Mesothelial cell of epicardium (in vitro differentiated cells): ENCODE measurements at regions not wholly inside any gene's neighbourhood (a gene's known extent, or its start where the extent isn't known, plus 50 kb on each side); places are given as distances from the start of the nearest gene placed in this dataset.

Experiments
- DNase-seq, 2 experiments: peaks; one replicate each; pipeline ENCODE4 v3.0.0; 2021; ENCODE audit warnings: low spot score in 2 of 2; ENCODE audit not compliant: unreplicated experiment in 2 of 2
- H3K27ac Mint-ChIP-seq: 2 replicates; pipeline ENCODE4 v1.8.0; 2021; ENCODE audit warnings: mixed read lengths
- H3K27me3 Mint-ChIP-seq: 2 replicates; pipeline ENCODE4 v1.8.0; 2021; ENCODE audit warnings: low read depth, mixed read lengths
- H3K36me3 Mint-ChIP-seq: 2 replicates; pipeline ENCODE4 v1.8.0; 2021; ENCODE audit warnings: mixed read lengths
- H3K4me1 Mint-ChIP-seq: 2 replicates; pipeline ENCODE4 v1.8.0; 2021; ENCODE audit warnings: mixed read lengths
- H3K4me3 Mint-ChIP-seq: 2 replicates; pipeline ENCODE4 v1.8.0; 2021; ENCODE audit warnings: mild to moderate bottlenecking, moderate library complexity, mixed read lengths
- H3K9me3 Mint-ChIP-seq: 2 replicates; pipeline ENCODE4 v1.8.0; 2021; ENCODE audit warnings: mixed read lengths
- CTCF ChIP-seq: fragments of 200-600 bp; sonication (generic); IDR thresholded peaks from one replicate; pipeline ENCODE4 v1.5.0; 2021; ENCODE audit warnings: antibody characterized with exemption; ENCODE audit not compliant: unreplicated experiment

GRCh38 chr7:93765475-93765874 is 125.1 kb downstream of the TFPI2 start:
- Mint-ChIP-seq H3K4me1 (no peaks in the 10 kb centered on the region), H3K27ac (no peak overlapping the region), H3K36me3 (no peaks in the 10 kb centered on the region), H3K4me3 (no peak overlapping the region), H3K9me3 (no peaks in the 10 kb centered on the region), H3K27me3 (peaks cover 3% of the 10 kb centered on the region)
- TF ChIP-seq CTCF = no peak
- DNase-seq = no peak

GRCh38 chr7:93758631-93759030 is 131.9 kb downstream of the TFPI2 start:
- H3K4me3 Mint-ChIP-seq = no peak overlapping the region
- no peaks in the 10 kb centered on the region for H3K9me3 Mint-ChIP-seq
- H3K27ac Mint-ChIP-seq = no peak overlapping the region
- H3K27me3 Mint-ChIP-seq = no peaks in the 10 kb centered on the region
- no peak for TF ChIP-seq CTCF
- no peak for DNase-seq
- no peaks in the 10 kb centered on the region for H3K4me1 Mint-ChIP-seq
- no peaks in the 10 kb centered on the region for H3K36me3 Mint-ChIP-seq

- no peak overlapping the region for H3K27ac Mint-ChIP-seq
Observed at GRCh38 chr7:93757426-93757825, 133.1 kb downstream of the TFPI2 start.

GRCh38 chr7:93756890-93757289 is 133.7 kb downstream of the TFPI2 start:
- DNase-seq = no peak
- no peak for TF ChIP-seq CTCF
- no peaks in the 10 kb centered on the region for H3K36me3 Mint-ChIP-seq
- H3K9me3 Mint-ChIP-seq = no peaks in the 10 kb centered on the region
- H3K27ac Mint-ChIP-seq = no peak overlapping the region
- no peak overlapping the region for H3K4me3 Mint-ChIP-seq
- H3K4me1 Mint-ChIP-seq = no peaks in the 10 kb centered on the region
- no peaks in the 10 kb centered on the region for H3K27me3 Mint-ChIP-seq

More at GRCh38 chr7:93757426-93757825, 133.1 kb downstream of the TFPI2 start:
- H3K4me3 Mint-ChIP-seq = no peak overlapping the region
- H3K4me1 Mint-ChIP-seq = no peaks in the 10 kb centered on the region
- no peak for TF ChIP-seq CTCF
- no peaks in the 10 kb centered on the region for H3K36me3 Mint-ChIP-seq
- H3K27me3 Mint-ChIP-seq = no peaks in the 10 kb centered on the region
- H3K9me3 Mint-ChIP-seq = no peaks in the 10 kb centered on the region
- no peak for DNase-seq

- Mint-ChIP-seq H3K9me3 (no peaks in the 10 kb centered on the region), H3K4me3 (no peak overlapping the region), H3K36me3 (no peaks in the 10 kb centered on the region), H3K4me1 (no peaks in the 10 kb centered on the region), H3K27me3 (no peaks in the 10 kb centered on the region), H3K27ac (no peak overlapping the region)
- DNase-seq = no peak
- TF ChIP-seq CTCF = no peak
Observed at GRCh38 chr7:93751421-93751820, 139.1 kb downstream of the TFPI2 start.

- Mint-ChIP-seq H3K4me3 (no peak overlapping the region), H3K36me3 (no peaks in the 10 kb centered on the region), H3K9me3 (no peaks in the 10 kb centered on the region), H3K27ac (no peak overlapping the region), H3K4me1 (no peaks in the 10 kb centered on the region), H3K27me3 (no peaks in the 10 kb centered on the region)
- no peak for TF ChIP-seq CTCF
- no peak for DNase-seq
Observed at GRCh38 chr7:93750986-93751385, 139.6 kb downstream of the TFPI2 start.
